Gastroesophageal sphincter (tissue), 4 donors: ENCODE measurements at regions not wholly inside any gene's neighbourhood (a gene's known extent, or its start where the extent isn't known, plus 50 kb on each side); places are given as distances from the start of the nearest gene placed in this dataset.

ENCODE experiments used
- ATAC-seq: fragments of 150-250 bp; one replicate; pipeline ENCODE4 v1.9.1; 2016; ENCODE audit warnings: mild to moderate bottlenecking, moderate library complexity
- H3K27ac ChIP-seq, 4 donors: fragments of 200-600 bp; sonication (generic) in 3 of 4; 1 replicate in 3 of 4; 2 replicates in 1 of 4; pipeline ENCODE4 v1.5.1; 2016 to 2019
- H3K27me3 ChIP-seq: fragments of 200-600 bp; sonication (generic); one replicate; pipeline ENCODE4 v1.5.1; 2019
- H3K36me3 ChIP-seq, 2 donors: fragments of 200-600 bp; sonication (generic); one replicate each; pipeline ENCODE4 v1.5.1; 2019; ENCODE audit warnings: control low read depth in 1 of 2
- H3K4me1 ChIP-seq, 3 donors: fragments of 200-600 bp; sonication (generic); 1 replicate in 2 of 3; 2 replicates in 1 of 3; pipeline ENCODE4 v1.5.1; 2016 to 2019; ENCODE audit warnings: control low read depth in 2 of 3
- H3K4me3 ChIP-seq, 2 donors: fragments of 200-600 bp; sonication (generic); one replicate each; pipeline ENCODE4 v1.5.1; 2019; ENCODE audit warnings: mild to moderate bottlenecking in 1 of 2, moderate library complexity in 1 of 2
- H3K9me3 ChIP-seq, 3 donors: fragments of 200-600 bp; sonication (generic); one replicate each; pipeline ENCODE4 v1.5.1; 2017 to 2019; ENCODE audit warnings: control low read depth in 2 of 3
- EP300 ChIP-seq: sonication (generic); formaldehyde crosslinking; IDR thresholded peaks from one replicate; pipeline ENCODE4 v1.6.1; 2017; ENCODE audit warnings: antibody characterized with exemption, mild to moderate bottlenecking
- POLR2A ChIP-seq, 2 donors: fragments of 450-650 bp; IDR thresholded peaks; one replicate each; pipeline ENCODE4 v1.6.1; 2017; ENCODE audit warnings: antibody characterized with exemption in 2 of 2, mild to moderate bottlenecking in 2 of 2, moderate library complexity in 1 of 2
- POLR2AphosphoS5 ChIP-seq: sonication (generic); formaldehyde crosslinking; IDR thresholded peaks from one replicate; pipeline ENCODE4 v1.6.1; 2017; ENCODE audit warnings: antibody characterized with exemption
- WGBS, 2 donors: methylation state at CpG; one replicate each; pipeline ENCODE4 v1.1.5; 2018; ENCODE audit warnings: low coverage in 1 of 2; 5-methylcytosine and 5-hydroxymethylcytosine counted together
- TF ChIP-seq, protein P1 (sequence below), 4 experiments: fragments of 200-600 bp in 2 of 4; fragments of 450-650 bp in 2 of 4; sonication (generic) in 1 of 4; IDR thresholded peaks; one replicate each; pipeline ENCODE4 v1.5.1; 2017 to 2019; ENCODE audit warnings: antibody characterized with exemption in 4 of 4, mild to moderate bottlenecking in 2 of 4, moderate library complexity in 2 of 4

DNA sequence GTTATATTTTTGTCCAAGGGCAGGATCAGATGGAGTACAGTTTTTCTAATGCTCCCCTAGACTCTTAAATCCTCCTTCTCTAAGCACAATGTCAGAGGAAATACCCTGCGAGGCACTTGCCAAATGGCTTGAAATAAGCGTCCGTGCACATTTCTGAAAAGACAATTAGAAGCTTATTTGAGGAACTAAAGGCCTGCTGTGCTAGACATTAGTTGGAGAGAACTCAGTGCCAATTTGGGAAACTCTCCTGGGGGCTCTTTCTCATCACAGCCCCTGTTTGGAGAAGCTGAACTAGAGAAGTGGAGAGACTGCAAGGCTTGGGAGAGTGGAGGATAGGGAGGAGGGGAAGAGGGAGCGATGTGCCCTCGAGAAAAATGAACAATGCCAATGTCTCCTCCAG, 247.6 kb upstream of the C2CD4B start:
- Histone ChIP-seq H3K4me3 (no peak overlapping the region), H3K9me3 (no peaks in the 10 kb centered on the region), H3K27me3 (no peaks in the 10 kb centered on the region), H3K27ac (peak overlapping the region in 2 of 4 donors; percentile 3 to 33), H3K4me1 (peaks cover 0 to 21% (median 3%) of the 10 kb centered on the region in 3 donors), H3K36me3 (no peaks in the 10 kb centered on the region)
- WGBS, 2 donors: 58 to 78% methylated on average over 4 to 5 of the region's 5 CpGs
- TF ChIP-seq, protein P1, sequence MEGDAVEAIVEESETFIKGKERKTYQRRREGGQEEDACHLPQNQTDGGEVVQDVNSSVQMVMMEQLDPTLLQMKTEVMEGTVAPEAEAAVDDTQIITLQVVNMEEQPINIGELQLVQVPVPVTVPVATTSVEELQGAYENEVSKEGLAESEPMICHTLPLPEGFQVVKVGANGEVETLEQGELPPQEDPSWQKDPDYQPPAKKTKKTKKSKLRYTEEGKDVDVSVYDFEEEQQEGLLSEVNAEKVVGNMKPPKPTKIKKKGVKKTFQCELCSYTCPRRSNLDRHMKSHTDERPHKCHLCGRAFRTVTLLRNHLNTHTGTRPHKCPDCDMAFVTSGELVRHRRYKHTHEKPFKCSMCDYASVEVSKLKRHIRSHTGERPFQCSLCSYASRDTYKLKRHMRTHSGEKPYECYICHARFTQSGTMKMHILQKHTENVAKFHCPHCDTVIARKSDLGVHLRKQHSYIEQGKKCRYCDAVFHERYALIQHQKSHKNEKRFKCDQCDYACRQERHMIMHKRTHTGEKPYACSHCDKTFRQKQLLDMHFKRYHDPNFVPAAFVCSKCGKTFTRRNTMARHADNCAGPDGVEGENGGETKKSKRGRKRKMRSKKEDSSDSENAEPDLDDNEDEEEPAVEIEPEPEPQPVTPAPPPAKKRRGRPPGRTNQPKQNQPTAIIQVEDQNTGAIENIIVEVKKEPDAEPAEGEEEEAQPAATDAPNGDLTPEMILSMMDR (IDR thresholded peaks at IDR 0.05): no peak
- TF ChIP-seq EP300: no peak
- no peak for TF ChIP-seq POLR2AphosphoS5
- no peak for ATAC-seq

DNA sequence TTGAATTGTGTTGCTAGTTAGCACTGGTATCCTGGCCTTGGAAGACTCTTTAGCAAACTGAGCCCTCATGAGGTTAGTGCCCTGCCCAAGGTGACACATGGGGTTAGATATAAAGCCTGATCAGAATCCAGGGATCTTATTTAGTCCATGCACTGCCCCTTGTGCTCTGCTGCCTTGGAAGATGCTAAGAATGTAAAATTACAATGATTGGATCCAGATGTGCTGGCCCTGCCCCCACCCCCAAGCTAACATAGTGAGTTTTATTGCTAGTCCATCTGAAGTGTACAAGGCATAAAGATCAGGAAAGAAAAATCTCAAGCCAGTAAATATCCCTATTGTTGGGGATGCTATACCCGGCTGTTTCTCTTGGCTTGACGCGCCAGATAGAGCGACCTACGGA, 248.1 kb upstream of the C2CD4B start:
- no peak for ATAC-seq
- WGBS, 2 donors: 57 to 71% methylated on average over 5 of the region's 5 CpGs
- Histone ChIP-seq H3K4me1 (peaks cover 0 to 21% (median 3%) of the 10 kb centered on the region in 3 donors), H3K4me3 (no peak overlapping the region), H3K27ac (peak overlapping the region in 2 of 4 donors; percentile 3 to 33), H3K9me3 (no peaks in the 10 kb centered on the region), H3K36me3 (no peaks in the 10 kb centered on the region), H3K27me3 (no peaks in the 10 kb centered on the region)
- TF ChIP-seq POLR2A (IDR thresholded peaks at IDR 0.05) (no peak), POLR2AphosphoS5 (no peak), EP300 (no peak)
- TF ChIP-seq, protein P1 (IDR thresholded peaks at IDR 0.05): no peak

DNA sequence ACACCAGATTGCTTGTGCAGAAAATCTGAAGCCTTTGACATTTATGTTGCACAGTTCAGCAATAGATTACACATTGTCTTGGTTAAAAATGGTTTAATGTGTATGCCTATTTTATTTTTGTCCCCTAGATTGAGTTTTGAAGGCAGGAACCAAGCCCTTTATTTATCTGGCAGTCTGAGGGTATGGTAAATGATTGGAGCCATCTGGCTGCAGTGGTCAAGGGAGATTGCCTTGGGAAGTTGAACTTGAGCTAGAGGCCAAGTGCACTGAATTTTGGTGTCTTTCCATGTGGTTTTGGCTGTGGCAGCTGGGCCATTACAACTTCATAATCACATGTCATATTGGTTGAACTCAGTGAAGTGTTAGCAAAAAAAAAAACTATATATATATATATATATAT, 248.7 kb upstream of the C2CD4B start:
- Histone ChIP-seq H3K4me1 (peaks cover 0 to 21% (median 3%) of the 10 kb centered on the region in 3 donors), H3K27me3 (no peaks in the 10 kb centered on the region), H3K9me3 (no peaks in the 10 kb centered on the region), H3K4me3 (no peak overlapping the region), H3K27ac (no peak overlapping the region), H3K36me3 (no peaks in the 10 kb centered on the region)
- TF ChIP-seq EP300 (no peak), POLR2A (IDR thresholded peaks at IDR 0.05) (no peak), POLR2AphosphoS5 (no peak)
- ATAC-seq: no peak

DNA sequence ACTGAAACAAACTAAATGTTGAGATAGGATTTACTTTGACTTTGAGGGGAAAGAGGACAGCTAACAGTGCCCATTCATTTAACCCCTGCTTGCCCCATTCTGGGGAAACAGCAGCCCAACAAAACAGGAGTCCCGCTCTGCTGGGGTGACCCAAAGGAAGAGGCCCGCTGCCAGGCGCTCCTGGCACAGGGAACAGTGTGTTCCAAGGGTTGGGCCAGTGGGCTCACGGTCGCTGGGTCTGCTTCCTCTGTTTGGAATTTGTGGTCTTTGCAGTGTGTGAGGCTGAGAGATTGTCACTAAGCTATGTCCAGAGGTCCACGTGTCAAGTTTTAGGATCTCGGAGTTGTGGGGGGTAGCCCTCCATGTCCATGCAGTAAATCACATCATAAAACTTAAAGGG, 250.4 kb upstream of the C2CD4B start:
- TF ChIP-seq, protein P1 (IDR thresholded peaks at IDR 0.05): no peak
- no peak for TF ChIP-seq EP300
- TF ChIP-seq POLR2AphosphoS5: no peak
- no peak for TF ChIP-seq POLR2A (IDR thresholded peaks at IDR 0.05)
- no peak for ATAC-seq
- 79 to 100% methylated on average over 2 to 3 of the region's 7 CpGs for WGBS, 2 donors
- Histone ChIP-seq H3K9me3 (no peaks in the 10 kb centered on the region), H3K27ac (no peak overlapping the region), H3K36me3 (no peaks in the 10 kb centered on the region), H3K4me3 (no peak overlapping the region), H3K4me1 (peaks cover 0 to 17% (median 3%) of the 10 kb centered on the region in 3 donors), H3K27me3 (no peaks in the 10 kb centered on the region)

DNA sequence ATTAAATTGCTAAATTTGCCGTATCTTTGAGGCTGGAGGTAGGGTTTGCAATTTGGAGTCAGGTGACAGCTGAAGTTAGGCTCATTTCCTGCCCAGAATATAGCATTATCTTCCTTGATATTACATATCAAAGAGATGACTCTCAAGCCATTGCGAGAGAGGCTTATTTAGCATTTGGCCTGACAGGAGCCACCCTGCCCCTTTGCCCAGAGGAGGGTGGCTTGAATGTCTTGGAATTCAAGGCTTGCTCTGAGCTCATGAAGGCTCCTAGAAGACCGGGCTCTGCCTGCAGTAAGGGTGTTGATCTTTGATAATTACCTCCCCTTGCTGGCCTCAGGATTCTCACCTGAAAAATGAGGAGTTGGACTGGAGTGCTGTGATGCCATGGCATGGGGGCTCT, 251.4 kb upstream of the C2CD4B start:
- Histone ChIP-seq H3K4me3 (no peak overlapping the region), H3K9me3 (no peaks in the 10 kb centered on the region), H3K4me1 (peaks cover 0 to 17% (median 3%) of the 10 kb centered on the region in 3 donors), H3K27ac (no peak overlapping the region), H3K27me3 (no peaks in the 10 kb centered on the region), H3K36me3 (no peaks in the 10 kb centered on the region)
- TF ChIP-seq, protein P1 (IDR thresholded peaks at IDR 0.05): no peak
- TF ChIP-seq POLR2AphosphoS5 (no peak), POLR2A (IDR thresholded peaks at IDR 0.05) (no peak), EP300 (no peak)
- WGBS, 2 donors: 86 to 93% methylated on average over 1 to 3 of the region's 3 CpGs
- no peak for ATAC-seq
